SK-N-SH treated with all-trans-retinoic acid at 6 μM for 48 hours (cell line): ENCODE measurements at regions not wholly inside any gene's neighbourhood (a gene's known extent, or its start where the extent isn't known, plus 50 kb on each side); places are given as distances from the start of the nearest gene placed in this dataset.
"Not testable (repeated sequence)": the region's sequence is repeated elsewhere in the genome, so short reads cannot be mapped to it uniquely, and the experiment has no call there.

Experiments
- CREB5 ChIP-seq: fragments of 250-450 bp; sonication (Bioruptor Pico); IDR thresholded peaks from 2 replicates; pipeline ENCODE4 v1.5.1; 2020; ENCODE audit warnings: low read depth, mild to moderate bottlenecking, moderate library complexity
- CSDC2 ChIP-seq: fragments of 250-450 bp; sonication (Bioruptor Pico); IDR thresholded peaks from 2 replicates; pipeline ENCODE4 v1.5.0; 2020; ENCODE audit warnings: mild to moderate bottlenecking, moderate library complexity
- ESRRG ChIP-seq: fragments of 250-450 bp; sonication (Bioruptor Pico); IDR thresholded peaks from 2 replicates; pipeline ENCODE4 v1.6.1; 2021; ENCODE audit warnings: mild to moderate bottlenecking
- ISL1 ChIP-seq: fragments of 250-450 bp; sonication (Bioruptor Pico); IDR thresholded peaks from 2 replicates; pipeline ENCODE4 v2.1.2; 2022; ENCODE audit warnings: mild to moderate bottlenecking, moderate library complexity
- PPARA ChIP-seq: fragments of 250-450 bp; sonication (Bioruptor Pico); IDR thresholded peaks from 2 replicates; pipeline ENCODE4 v1.5.0; 2020; ENCODE audit warnings: mild to moderate bottlenecking, borderline replicate concordance
- RARB ChIP-seq: fragments of 250-450 bp; sonication (Bioruptor Pico); IDR thresholded peaks from 2 replicates; pipeline ENCODE4 v1.8.0; 2021; ENCODE audit warnings: mild to moderate bottlenecking, moderate library complexity
- ZC3H10 ChIP-seq: fragments of 250-450 bp; sonication (Bioruptor Pico); IDR thresholded peaks from 2 replicates; pipeline ENCODE4 v1.5.1; 2021; ENCODE audit warnings: mild to moderate bottlenecking, moderate library complexity
- ZNF565 ChIP-seq: fragments of 450-650 bp; formaldehyde crosslinking; conservative IDR thresholded peaks from 2 replicates; pipeline ENCODE4 v1.5.0; 2020; ENCODE audit warnings: low read depth, mild to moderate bottlenecking, moderate library complexity
- ZNF70 ChIP-seq: fragments of 450-650 bp; formaldehyde crosslinking; IDR thresholded peaks from 2 replicates; pipeline ENCODE4 v1.5.0; 2020; ENCODE audit warnings: mild to moderate bottlenecking, moderate library complexity
- TF ChIP-seq, protein P1 (sequence below): fragments of 250-450 bp; sonication (Bioruptor Pico); IDR thresholded peaks from 2 replicates; pipeline ENCODE4 v1.8.0; 2020; ENCODE audit warnings: mild to moderate bottlenecking, moderate library complexity, borderline replicate concordance
- TF ChIP-seq, protein P2 (sequence below): fragments of 250-450 bp; sonication (Bioruptor Pico); IDR thresholded peaks from 2 replicates; pipeline ENCODE4 v1.5.1; 2021; ENCODE audit warnings: mild to moderate bottlenecking, moderate library complexity

DNA sequence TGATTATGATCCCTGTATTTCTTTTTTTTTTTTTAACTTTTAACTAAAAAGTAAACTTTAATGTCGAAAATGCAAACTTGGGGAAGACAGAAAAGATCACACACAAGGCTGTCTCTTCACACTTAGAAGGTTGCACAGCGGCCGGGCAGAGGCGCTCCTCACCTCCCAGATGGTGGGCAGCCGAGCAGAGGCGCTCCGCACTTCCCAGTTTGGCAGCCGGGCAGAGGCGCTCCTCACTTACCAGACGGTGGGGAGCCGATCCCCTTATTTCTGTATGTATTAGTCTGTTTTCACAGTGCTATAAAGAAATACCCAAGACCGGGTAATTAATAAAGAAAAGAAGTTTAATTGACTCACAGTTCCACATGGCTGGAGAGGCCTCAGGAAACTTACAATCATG lies 805.6 kb upstream of the SPRY2 start:
- not testable (repeated sequence) for TF ChIP-seq CREB5; CSDC2 (CRISPR knock-in tag); ESRRG (CRISPR knock-in tag); RARB (CRISPR knock-in tag); PPARA (CRISPR knock-in tag); ZNF565 (CRISPR knock-in tag); ZNF70 (CRISPR knock-in tag); ISL1 (CRISPR knock-in tag); ZC3H10
- TF ChIP-seq, protein P1, sequence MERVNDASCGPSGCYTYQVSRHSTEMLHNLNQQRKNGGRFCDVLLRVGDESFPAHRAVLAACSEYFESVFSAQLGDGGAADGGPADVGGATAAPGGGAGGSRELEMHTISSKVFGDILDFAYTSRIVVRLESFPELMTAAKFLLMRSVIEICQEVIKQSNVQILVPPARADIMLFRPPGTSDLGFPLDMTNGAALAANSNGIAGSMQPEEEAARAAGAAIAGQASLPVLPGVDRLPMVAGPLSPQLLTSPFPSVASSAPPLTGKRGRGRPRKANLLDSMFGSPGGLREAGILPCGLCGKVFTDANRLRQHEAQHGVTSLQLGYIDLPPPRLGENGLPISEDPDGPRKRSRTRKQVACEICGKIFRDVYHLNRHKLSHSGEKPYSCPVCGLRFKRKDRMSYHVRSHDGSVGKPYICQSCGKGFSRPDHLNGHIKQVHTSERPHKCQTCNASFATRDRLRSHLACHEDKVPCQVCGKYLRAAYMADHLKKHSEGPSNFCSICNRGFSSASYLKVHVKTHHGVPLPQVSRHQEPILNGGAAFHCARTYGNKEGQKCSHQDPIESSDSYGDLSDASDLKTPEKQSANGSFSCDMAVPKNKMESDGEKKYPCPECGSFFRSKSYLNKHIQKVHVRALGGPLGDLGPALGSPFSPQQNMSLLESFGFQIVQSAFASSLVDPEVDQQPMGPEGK (CRISPR knock-in tag): not testable (repeated sequence)
- TF ChIP-seq, protein P2, sequence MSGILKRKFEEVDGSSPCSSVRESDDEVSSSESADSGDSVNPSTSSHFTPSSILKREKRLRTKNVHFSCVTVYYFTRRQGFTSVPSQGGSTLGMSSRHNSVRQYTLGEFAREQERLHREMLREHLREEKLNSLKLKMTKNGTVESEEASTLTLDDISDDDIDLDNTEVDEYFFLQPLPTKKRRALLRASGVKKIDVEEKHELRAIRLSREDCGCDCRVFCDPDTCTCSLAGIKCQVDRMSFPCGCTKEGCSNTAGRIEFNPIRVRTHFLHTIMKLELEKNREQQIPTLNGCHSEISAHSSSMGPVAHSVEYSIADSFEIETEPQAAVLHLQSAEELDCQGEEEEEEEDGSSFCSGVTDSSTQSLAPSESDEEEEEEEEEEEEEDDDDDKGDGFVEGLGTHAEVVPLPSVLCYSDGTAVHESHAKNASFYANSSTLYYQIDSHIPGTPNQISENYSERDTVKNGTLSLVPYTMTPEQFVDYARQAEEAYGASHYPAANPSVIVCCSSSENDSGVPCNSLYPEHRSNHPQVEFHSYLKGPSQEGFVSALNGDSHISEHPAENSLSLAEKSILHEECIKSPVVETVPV (CRISPR knock-in tag): not testable (repeated sequence)
